ENCODE measurements at regions not wholly inside any gene's neighbourhood (a gene's known extent, or its start where the extent isn't known, plus 50 kb on each side); places are given as distances from the start of the nearest gene placed in this dataset.

DNA sequence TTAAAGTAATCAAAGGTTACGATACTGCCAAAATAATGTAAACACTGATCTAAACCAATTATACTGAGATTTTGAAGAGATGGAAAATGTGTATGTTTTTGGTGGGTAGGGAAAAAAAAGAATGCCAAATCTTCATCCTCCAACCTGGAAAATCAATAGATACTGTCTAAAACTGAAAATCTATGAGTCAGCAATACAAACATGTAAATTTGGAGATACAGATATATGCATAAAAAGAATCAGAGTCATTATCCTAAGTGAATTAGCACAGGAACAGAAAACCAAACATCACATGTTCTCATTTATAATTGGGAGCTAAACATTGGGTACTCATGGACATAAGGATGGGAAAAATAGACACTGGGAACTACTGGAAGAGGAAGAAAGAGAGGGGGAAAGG is 197.4 kb upstream of the TRPC5 start:
- Histone ChIP-seq H3K27me3 (no peaks in the 10 kb centered on the region), H3K4me1 (ENCODE audit: low read depth) (no peaks in the 10 kb centered on the region), H3K9me3 (ENCODE audit: low read depth) (no peaks in the 10 kb centered on the region), H3K4me3 (no peak overlapping the region), H3K36me3 (no peaks in the 10 kb centered on the region), H3K27ac (no peak overlapping the region)
- no peak for TF ChIP-seq CTCF (IDR thresholded peaks at IDR 0.05; ENCODE audit: low read depth, low read length)
- no peak for DNase-seq (ENCODE audit: low read depth in 1 of 2, low spot score in 1 of 2)

- Histone ChIP-seq H3K27me3 (no peaks in the 10 kb centered on the region), H3K4me3 (no peak overlapping the region), H3K4me1 (ENCODE audit: low read depth) (no peaks in the 10 kb centered on the region), H3K36me3 (no peaks in the 10 kb centered on the region), H3K9me3 (ENCODE audit: low read depth) (no peaks in the 10 kb centered on the region), H3K27ac (no peak overlapping the region)
- DNase-seq (ENCODE audit: low read depth in 1 of 2, low spot score in 1 of 2), result no peak
- no peak for TF ChIP-seq CTCF (IDR thresholded peaks at IDR 0.05; ENCODE audit: low read depth, low read length)
Observed at GRCh38 chrX:112270991-112271390, 188.4 kb upstream of the TRPC5 start.

- no peaks in the 10 kb centered on the region for H3K4me1 ChIP-seq (ENCODE audit: low read depth)
- no peaks in the 10 kb centered on the region for H3K9me3 ChIP-seq (ENCODE audit: low read depth)
- TF ChIP-seq CTCF (IDR thresholded peaks at IDR 0.05; ENCODE audit: low read depth, low read length), result no peak
- H3K27me3 ChIP-seq, result no peaks in the 10 kb centered on the region
- no peak for DNase-seq (ENCODE audit: low read depth in 1 of 2, low spot score in 1 of 2)
- no peaks in the 10 kb centered on the region for H3K36me3 ChIP-seq
- H3K4me3 ChIP-seq, result no peak overlapping the region
- H3K27ac ChIP-seq, result no peak overlapping the region
Observed at GRCh38 chrX:112266136-112266535, 183.6 kb upstream of the TRPC5 start.

DNA sequence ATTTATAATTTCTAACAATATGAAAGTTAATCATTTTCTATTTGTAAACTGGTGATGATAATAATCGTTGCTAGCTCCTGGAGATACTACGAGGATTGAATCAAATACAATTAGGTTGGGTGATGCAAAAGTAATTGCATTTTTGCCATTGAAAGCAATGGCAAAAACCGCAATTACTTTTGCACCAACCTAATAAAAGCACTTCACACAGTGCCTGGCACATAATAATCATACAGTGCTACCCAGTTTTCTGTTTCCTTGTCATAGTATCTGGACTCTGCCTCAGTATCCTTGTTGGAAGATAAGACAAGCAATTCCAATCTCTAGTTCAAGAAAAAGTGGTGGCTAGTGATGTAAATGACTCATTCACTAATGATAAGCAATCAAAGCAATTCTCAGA is 176.8 kb upstream of the TRPC5 start:
- no peak for TF ChIP-seq CTCF (IDR thresholded peaks at IDR 0.05; ENCODE audit: low read depth, low read length)

GRCh38 chrX:112254896-112255295 is 172.3 kb upstream of the TRPC5 start:
- DNase-seq (ENCODE audit: low read depth in 1 of 2, low spot score in 1 of 2), result no peak
- Histone ChIP-seq H3K27me3 (no peaks in the 10 kb centered on the region), H3K4me3 (no peak overlapping the region), H3K9me3 (ENCODE audit: low read depth) (no peaks in the 10 kb centered on the region), H3K4me1 (ENCODE audit: low read depth) (no peaks in the 10 kb centered on the region), H3K36me3 (no peaks in the 10 kb centered on the region), H3K27ac (no peak overlapping the region)
- no peak for TF ChIP-seq CTCF (IDR thresholded peaks at IDR 0.05; ENCODE audit: low read depth, low read length)

More for the DNA sequence above, 176.8 kb upstream of the TRPC5 start:
- no peaks in the 10 kb centered on the region for H3K4me1 ChIP-seq (ENCODE audit: low read depth)
- no peak overlapping the region for H3K4me3 ChIP-seq
- no peak for DNase-seq (ENCODE audit: low read depth in 1 of 2, low spot score in 1 of 2)
- no peaks in the 10 kb centered on the region for H3K9me3 ChIP-seq (ENCODE audit: low read depth)
- H3K36me3 ChIP-seq, result no peaks in the 10 kb centered on the region
- no peaks in the 10 kb centered on the region for H3K27me3 ChIP-seq
- H3K27ac ChIP-seq, result no peak overlapping the region

DNA sequence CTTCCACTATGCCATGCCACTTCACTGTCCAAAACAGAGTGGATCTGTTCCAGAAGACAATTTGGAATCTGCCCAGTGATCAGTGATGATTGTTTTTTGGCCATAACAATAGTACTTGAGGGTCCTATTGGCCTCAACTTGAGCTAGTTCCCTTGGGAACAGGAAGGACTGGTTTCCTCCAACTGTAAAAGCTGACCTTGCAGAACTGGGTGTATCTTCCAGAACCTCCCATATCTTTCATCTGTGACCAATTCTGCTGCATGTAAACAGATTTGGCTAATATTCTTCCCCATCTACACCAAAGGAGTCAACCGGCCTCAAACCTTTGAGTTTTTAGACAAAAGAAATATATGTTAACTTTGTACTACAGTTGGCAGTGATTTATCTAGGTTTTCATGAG is 165.1 kb upstream of the TRPC5 start:
- Histone ChIP-seq H3K27ac (no peak overlapping the region), H3K27me3 (no peaks in the 10 kb centered on the region), H3K36me3 (no peaks in the 10 kb centered on the region), H3K4me1 (ENCODE audit: low read depth) (no peaks in the 10 kb centered on the region), H3K9me3 (ENCODE audit: low read depth) (no peaks in the 10 kb centered on the region), H3K4me3 (no peak overlapping the region)
- no peak for TF ChIP-seq CTCF (IDR thresholded peaks at IDR 0.05; ENCODE audit: low read depth, low read length)
- DNase-seq (ENCODE audit: low read depth in 1 of 2, low spot score in 1 of 2), result no peak
